Colonic mucosa (tissue), 4 donors: ENCODE measurements at regions not wholly inside any gene's neighbourhood (a gene's known extent, or its start where the extent isn't known, plus 50 kb on each side); places are given as distances from the start of the nearest gene placed in this dataset.
"Not testable (repeated sequence)": the region's sequence is repeated elsewhere in the genome, so short reads cannot be mapped to it uniquely, and the experiment has no call there.

Experiments used
- DNase-seq: peaks from one replicate; pipeline ENCODE4 v3.0.0-alpha.2; 2020
- H3K27ac ChIP-seq: fragments of 200-600 bp; one replicate; pipeline ENCODE4 v1.8.0; 2021
- H3K27me3 ChIP-seq: fragments of 200-600 bp; one replicate; pipeline ENCODE4 v1.8.0; 2021
- H3K36me3 ChIP-seq: fragments of 200-600 bp; one replicate; pipeline ENCODE4 v1.8.0; 2021
- H3K4me1 ChIP-seq: fragments of 200-600 bp; one replicate; pipeline ENCODE4 v1.8.0; 2021; ENCODE audit warnings: mild to moderate bottlenecking
- H3K4me3 ChIP-seq: fragments of 200-600 bp; one replicate; pipeline ENCODE4 v1.8.0; 2021
- H3K9ac ChIP-seq, 2 donors: one replicate each; pipeline ENCODE4 v1.7.0; 2013; ENCODE audit warnings: control low read depth in 2 of 2, low read depth in 2 of 2, low read length in 2 of 2
- H3K9me3 ChIP-seq: fragments of 200-600 bp; one replicate; pipeline ENCODE4 v1.8.0; 2021
- intact Hi-C: fragments of 100-400 bp; cut with DNase I; formaldehyde crosslinking; loops from one replicate; pipeline ENCODE4 v1.14.1; 2022
- TF ChIP-seq, protein P1 (sequence below): fragments of 200-600 bp; IDR thresholded peaks from one replicate; pipeline ENCODE4 v1.8.0; 2022; ENCODE audit warnings: antibody characterized with exemption, mild to moderate bottlenecking
- donor health status: healthy.
- donor health status: DM: no; HTN: no; CAD: no.
- donor health status: DM: no; HTN: no; CAD: no.

DNA sequence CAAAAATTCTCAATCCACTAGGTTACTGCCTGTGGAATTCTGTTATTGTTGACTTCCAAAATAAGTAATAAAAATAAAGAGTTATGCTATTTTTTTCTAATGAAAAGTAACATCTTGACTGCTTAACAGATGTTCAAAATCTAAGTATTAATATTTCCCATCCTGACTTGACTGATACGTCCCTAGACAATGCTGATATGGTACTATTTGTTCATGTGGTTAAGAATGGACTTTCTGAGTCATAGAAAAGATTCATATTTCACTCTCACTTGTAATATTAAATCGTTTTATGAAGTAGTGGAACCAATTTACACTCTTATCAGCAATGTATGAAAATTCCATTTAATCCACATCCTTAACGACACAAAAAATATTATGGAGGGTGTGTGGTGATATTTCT is 104.8 kb upstream of the PLSCR5 start:
- DNase-seq: no peak
- Histone ChIP-seq H3K27ac (no peak overlapping the region), H3K36me3 (no peaks in the 10 kb centered on the region), H3K9me3 (no peaks in the 10 kb centered on the region), H3K27me3 (no peaks in the 10 kb centered on the region), H3K4me3 (no peak overlapping the region), H3K9ac (no peak overlapping the region), H3K4me1 (no peaks in the 10 kb centered on the region)
- intact Hi-C loops: no loop called here
- TF ChIP-seq, protein P1, sequence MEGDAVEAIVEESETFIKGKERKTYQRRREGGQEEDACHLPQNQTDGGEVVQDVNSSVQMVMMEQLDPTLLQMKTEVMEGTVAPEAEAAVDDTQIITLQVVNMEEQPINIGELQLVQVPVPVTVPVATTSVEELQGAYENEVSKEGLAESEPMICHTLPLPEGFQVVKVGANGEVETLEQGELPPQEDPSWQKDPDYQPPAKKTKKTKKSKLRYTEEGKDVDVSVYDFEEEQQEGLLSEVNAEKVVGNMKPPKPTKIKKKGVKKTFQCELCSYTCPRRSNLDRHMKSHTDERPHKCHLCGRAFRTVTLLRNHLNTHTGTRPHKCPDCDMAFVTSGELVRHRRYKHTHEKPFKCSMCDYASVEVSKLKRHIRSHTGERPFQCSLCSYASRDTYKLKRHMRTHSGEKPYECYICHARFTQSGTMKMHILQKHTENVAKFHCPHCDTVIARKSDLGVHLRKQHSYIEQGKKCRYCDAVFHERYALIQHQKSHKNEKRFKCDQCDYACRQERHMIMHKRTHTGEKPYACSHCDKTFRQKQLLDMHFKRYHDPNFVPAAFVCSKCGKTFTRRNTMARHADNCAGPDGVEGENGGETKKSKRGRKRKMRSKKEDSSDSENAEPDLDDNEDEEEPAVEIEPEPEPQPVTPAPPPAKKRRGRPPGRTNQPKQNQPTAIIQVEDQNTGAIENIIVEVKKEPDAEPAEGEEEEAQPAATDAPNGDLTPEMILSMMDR: no peak

DNA sequence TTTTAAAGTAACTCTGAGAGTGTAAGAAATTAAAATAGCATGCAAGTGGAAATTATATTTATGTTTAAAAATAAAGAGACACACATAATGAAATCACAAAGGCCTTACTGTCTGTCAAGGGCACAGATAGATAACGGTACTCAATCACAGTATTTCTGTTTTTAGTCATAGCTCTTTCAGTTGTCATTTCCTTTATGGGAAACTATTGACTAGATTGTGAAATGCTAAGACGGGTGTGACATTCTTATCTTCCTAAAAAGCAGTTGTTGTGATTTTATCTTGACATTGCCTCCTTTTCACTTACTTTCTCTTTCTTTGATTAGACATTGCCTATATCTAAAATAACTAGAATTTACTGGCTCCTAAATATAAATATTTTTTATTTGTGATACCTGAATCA is 100.1 kb upstream of the PLSCR5 start:
- no peak overlapping the region for H3K27ac ChIP-seq
- TF ChIP-seq, protein P1: no peak
- H3K4me3 ChIP-seq: no peak overlapping the region
- no peaks in the 10 kb centered on the region for H3K9me3 ChIP-seq
- intact Hi-C loops: no loop called here
- no peak for DNase-seq
- H3K4me1 ChIP-seq: no peaks in the 10 kb centered on the region
- H3K9ac ChIP-seq: no peak overlapping the region
- H3K27me3 ChIP-seq: no peaks in the 10 kb centered on the region
- H3K36me3 ChIP-seq: no peaks in the 10 kb centered on the region

DNA sequence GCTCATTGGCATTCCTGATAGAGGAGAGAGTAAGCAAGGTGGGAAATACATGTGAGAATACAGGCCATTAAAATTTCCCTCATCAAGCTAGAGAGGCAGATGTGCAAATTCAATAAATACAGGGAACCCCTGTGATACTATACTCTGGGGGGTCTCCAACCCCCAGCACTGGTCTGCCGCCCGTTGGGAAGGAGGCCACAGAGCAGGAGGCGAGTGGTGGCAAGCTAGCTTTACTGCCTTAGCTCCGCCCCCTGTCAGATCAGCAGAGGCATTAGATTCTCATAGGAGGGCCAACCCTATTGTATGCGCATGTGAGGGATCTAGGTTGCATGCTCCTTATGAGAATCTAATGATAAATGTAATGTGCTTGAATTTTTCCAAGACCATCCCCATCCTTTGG is 97.1 kb upstream of the PLSCR5 start:
- H3K27ac ChIP-seq: no peak overlapping the region

DNA sequence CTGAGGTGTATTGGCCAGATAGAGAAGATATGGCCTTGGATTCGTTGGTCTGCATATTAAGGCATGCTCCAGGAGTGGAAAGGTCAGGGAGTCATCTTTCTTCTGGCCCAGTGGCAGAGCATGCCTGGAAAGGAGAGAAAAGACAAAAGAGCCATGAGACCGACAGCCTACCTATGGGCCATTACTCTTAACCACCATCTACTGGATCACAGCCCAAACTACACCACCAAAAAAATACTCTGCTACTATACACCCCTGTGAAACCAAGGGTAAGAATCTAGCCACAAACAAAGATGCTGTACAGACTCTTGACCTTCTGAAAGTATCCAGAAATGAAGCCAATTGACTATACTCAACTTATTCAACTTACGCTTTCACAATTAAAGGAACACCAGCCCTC is 96.1 kb upstream of the PLSCR5 start:
- Histone ChIP-seq H3K27ac (no peak overlapping the region), H3K4me1 (no peaks in the 10 kb centered on the region), H3K9ac (no peak overlapping the region), H3K27me3 (no peaks in the 10 kb centered on the region), H3K4me3 (no peak overlapping the region), H3K9me3 (no peaks in the 10 kb centered on the region), H3K36me3 (no peaks in the 10 kb centered on the region)
- intact Hi-C loops: no loop called here
- no peak for DNase-seq
- TF ChIP-seq, protein P1: no peak

More for the DNA sequence above, 97.1 kb upstream of the PLSCR5 start:
- H3K36me3 ChIP-seq: no peaks in the 10 kb centered on the region
- DNase-seq: no peak
- H3K9ac ChIP-seq: no peak overlapping the region
- TF ChIP-seq, protein P1: no peak
- H3K4me1 ChIP-seq: no peaks in the 10 kb centered on the region
- no peaks in the 10 kb centered on the region for H3K27me3 ChIP-seq
- H3K4me3 ChIP-seq: no peak overlapping the region
- intact Hi-C loops: no loop called here
- H3K9me3 ChIP-seq: no peaks in the 10 kb centered on the region

DNA sequence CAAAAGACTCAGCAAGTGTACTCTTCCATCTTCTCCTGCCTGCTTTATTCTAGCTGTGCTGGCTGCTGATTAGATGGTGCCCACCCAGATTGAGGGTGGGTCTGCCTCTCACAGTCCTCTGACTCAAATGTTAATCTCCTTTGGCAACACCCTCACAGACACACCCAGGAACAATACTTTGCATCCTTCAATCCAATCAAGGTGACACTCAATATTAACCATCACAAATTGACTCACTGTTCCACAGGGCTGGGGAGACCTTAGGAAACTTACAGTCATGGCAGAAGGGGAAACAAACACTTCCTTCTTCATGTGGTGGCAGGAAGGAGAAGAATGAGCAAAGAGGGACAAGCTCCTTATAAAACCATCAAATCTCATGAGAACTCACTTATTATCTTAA is 94.9 kb upstream of the PLSCR5 start:
- H3K4me1 ChIP-seq, H3K9me3 ChIP-seq, H3K36me3 ChIP-seq, intact Hi-C loops, H3K27ac ChIP-seq, H3K4me3 ChIP-seq, H3K27me3 ChIP-seq, DNase-seq, H3K9ac ChIP-seq: not testable (repeated sequence)

DNA sequence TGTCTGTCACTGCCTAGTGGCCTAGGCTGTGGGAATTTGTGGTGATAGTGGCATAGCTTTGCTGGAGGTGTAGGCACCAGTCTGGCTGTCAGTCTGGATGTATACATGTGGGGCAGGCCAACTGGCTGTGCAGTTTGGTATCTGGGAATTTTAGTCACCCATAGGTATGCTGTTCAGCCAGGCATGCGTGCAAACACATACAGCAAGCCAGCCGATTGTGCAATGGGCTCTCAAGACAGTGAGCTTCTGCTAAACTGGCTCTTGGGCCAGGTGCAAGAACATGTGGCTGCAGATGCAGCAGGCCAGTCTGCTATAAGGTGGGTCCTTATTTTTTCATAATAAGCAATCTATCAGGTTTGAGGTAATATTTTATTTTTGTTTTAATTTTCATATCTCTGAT is 87.1 kb upstream of the PLSCR5 start:
- TF ChIP-seq, protein P1: no peak
- no peak for DNase-seq
- no peaks in the 10 kb centered on the region for H3K9me3 ChIP-seq
- H3K9ac ChIP-seq: no peak overlapping the region
- H3K27me3 ChIP-seq: no peaks in the 10 kb centered on the region
- H3K4me3 ChIP-seq: no peak overlapping the region
- H3K4me1 ChIP-seq: no peaks in the 10 kb centered on the region
- intact Hi-C loops: no loop called here
- H3K36me3 ChIP-seq: no peaks in the 10 kb centered on the region
- H3K27ac ChIP-seq: no peak overlapping the region
